ENCODE measurements at regions not wholly inside any gene's neighbourhood (a gene's known extent, or its start where the extent isn't known, plus 50 kb on each side); places are given as distances from the start of the nearest gene placed in this dataset.

GRCh38 chr2:142200062-142200461 lies 69.2 kb upstream of the LRP1B start:
- Mint-ChIP-seq H3K36me3 (ENCODE audit: insufficient read depth, unreplicated experiment) (no peaks in the 10 kb centered on the region), H3K4me1 (ENCODE audit: low read depth, unreplicated experiment) (no peaks in the 10 kb centered on the region), H3K4me3 (ENCODE audit: unreplicated experiment) (no peak overlapping the region), H3K27ac (ENCODE audit: unreplicated experiment) (no peak overlapping the region), H3K9me3 (ENCODE audit: unreplicated experiment) (no peaks in the 10 kb centered on the region), H3K27me3 (ENCODE audit: insufficient read depth, unreplicated experiment) (peaks cover 6% of the 10 kb centered on the region)
- Histone ChIP-seq H3K27me3 (replicated peaks; ENCODE audit: control insufficient read depth, insufficient read depth, low read length) (no peaks in the 10 kb centered on the region), H3K36me3 (ENCODE audit: control insufficient read depth, insufficient read depth, low read length) (no peaks in the 10 kb centered on the region), H3K4me3 (ENCODE audit: low read depth, low read length) (no peak overlapping the region), H3K9me3 (no peaks in the 10 kb centered on the region), H3K4me1 (no peaks in the 10 kb centered on the region)
- CTCF ChIA-PET, result no interaction called here
- no TSS peak for BruUV-seq (replicated peaks)
- POLR2A ChIA-PET, result no interaction called here
- intact Hi-C loops (cut with micrococcal nuclease; ENCODE audit: unreplicated experiment), result no loop called here
- no peak for DNase-seq
- TF ChIP-seq, protein P1, sequence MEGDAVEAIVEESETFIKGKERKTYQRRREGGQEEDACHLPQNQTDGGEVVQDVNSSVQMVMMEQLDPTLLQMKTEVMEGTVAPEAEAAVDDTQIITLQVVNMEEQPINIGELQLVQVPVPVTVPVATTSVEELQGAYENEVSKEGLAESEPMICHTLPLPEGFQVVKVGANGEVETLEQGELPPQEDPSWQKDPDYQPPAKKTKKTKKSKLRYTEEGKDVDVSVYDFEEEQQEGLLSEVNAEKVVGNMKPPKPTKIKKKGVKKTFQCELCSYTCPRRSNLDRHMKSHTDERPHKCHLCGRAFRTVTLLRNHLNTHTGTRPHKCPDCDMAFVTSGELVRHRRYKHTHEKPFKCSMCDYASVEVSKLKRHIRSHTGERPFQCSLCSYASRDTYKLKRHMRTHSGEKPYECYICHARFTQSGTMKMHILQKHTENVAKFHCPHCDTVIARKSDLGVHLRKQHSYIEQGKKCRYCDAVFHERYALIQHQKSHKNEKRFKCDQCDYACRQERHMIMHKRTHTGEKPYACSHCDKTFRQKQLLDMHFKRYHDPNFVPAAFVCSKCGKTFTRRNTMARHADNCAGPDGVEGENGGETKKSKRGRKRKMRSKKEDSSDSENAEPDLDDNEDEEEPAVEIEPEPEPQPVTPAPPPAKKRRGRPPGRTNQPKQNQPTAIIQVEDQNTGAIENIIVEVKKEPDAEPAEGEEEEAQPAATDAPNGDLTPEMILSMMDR (IDR thresholded peaks at IDR 0.05; ENCODE audit: insufficient read depth in 1 of 2, low read depth in 1 of 2, low read length in 1 of 2, severe bottlenecking in 1 of 2, unreplicated experiment in 1 of 2), result no peak

GRCh38 chr2:142199073-142199472 lies 68.3 kb upstream of the LRP1B start:
- no TSS peak for BruUV-seq (replicated peaks)
- H3K9me3 Mint-ChIP-seq (ENCODE audit: unreplicated experiment), result no peaks in the 10 kb centered on the region
- no peak overlapping the region for H3K27ac Mint-ChIP-seq (ENCODE audit: unreplicated experiment)
- no peaks in the 10 kb centered on the region for H3K36me3 Mint-ChIP-seq (ENCODE audit: insufficient read depth, unreplicated experiment)
- POLR2A ChIA-PET, result no interaction called here
- peaks cover 6% of the 10 kb centered on the region for H3K27me3 Mint-ChIP-seq (ENCODE audit: insufficient read depth, unreplicated experiment)
- TF ChIP-seq, protein P1 (IDR thresholded peaks at IDR 0.05; ENCODE audit: insufficient read depth in 1 of 2, low read depth in 1 of 2, low read length in 1 of 2, severe bottlenecking in 1 of 2, unreplicated experiment in 1 of 2), result no peak
- no peak for DNase-seq
- no peak overlapping the region for H3K4me3 Mint-ChIP-seq (ENCODE audit: unreplicated experiment)
- H3K27me3 ChIP-seq (replicated peaks; ENCODE audit: control insufficient read depth, insufficient read depth, low read length), result no peaks in the 10 kb centered on the region
- no peak overlapping the region for H3K4me3 ChIP-seq (ENCODE audit: low read depth, low read length)
- no peaks in the 10 kb centered on the region for H3K4me1 Mint-ChIP-seq (ENCODE audit: low read depth, unreplicated experiment)
- H3K36me3 ChIP-seq (ENCODE audit: control insufficient read depth, insufficient read depth, low read length), result no peaks in the 10 kb centered on the region
- CTCF ChIA-PET, result no interaction called here
- no peaks in the 10 kb centered on the region for H3K9me3 ChIP-seq
- intact Hi-C loops (cut with micrococcal nuclease; ENCODE audit: unreplicated experiment), result no loop called here
- no peaks in the 10 kb centered on the region for H3K4me1 ChIP-seq

DNA sequence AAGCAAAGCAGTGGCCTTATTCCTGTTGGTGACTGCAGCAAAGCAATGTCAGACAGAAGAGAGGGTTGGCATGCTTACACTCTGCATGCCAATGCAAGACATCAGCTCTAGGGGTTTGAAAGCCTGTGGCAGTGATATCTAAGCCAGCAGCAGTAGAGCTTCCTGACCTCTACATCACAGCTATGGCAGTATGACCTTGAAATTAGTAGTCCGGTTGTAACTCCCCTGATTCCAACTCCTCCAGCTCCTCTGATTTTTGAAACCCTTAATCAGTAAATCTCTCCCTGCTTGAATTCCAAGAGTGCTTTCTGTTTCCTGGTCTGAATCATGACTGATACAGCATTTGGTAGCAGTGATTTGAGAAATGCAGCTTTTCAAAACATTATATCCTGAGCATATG lies 60.0 kb upstream of the LRP1B start:
- Histone ChIP-seq H3K36me3 (ENCODE audit: control insufficient read depth, insufficient read depth, low read length) (no peaks in the 10 kb centered on the region), H3K4me1 (no peaks in the 10 kb centered on the region), H3K9me3 (no peaks in the 10 kb centered on the region), H3K27me3 (replicated peaks; ENCODE audit: control insufficient read depth, insufficient read depth, low read length) (no peaks in the 10 kb centered on the region), H3K4me3 (ENCODE audit: low read depth, low read length) (no peak overlapping the region)
- H3K36me3 Mint-ChIP-seq (ENCODE audit: insufficient read depth, unreplicated experiment), result no peaks in the 10 kb centered on the region
- H3K4me1 Mint-ChIP-seq (ENCODE audit: low read depth, unreplicated experiment), result no peaks in the 10 kb centered on the region
- no peak overlapping the region for H3K4me3 Mint-ChIP-seq (ENCODE audit: unreplicated experiment)
- no peak for DNase-seq
- ChIA-PET POLR2A (no interaction called here), CTCF (no interaction called here)
- BruUV-seq (replicated peaks), result no TSS peak
- H3K27ac Mint-ChIP-seq (ENCODE audit: unreplicated experiment), result no peak overlapping the region
- H3K27me3 Mint-ChIP-seq (ENCODE audit: insufficient read depth, unreplicated experiment), result no peaks in the 10 kb centered on the region
- intact Hi-C loops (cut with micrococcal nuclease; ENCODE audit: unreplicated experiment), result no loop called here
- TF ChIP-seq, protein P1 (IDR thresholded peaks at IDR 0.05; ENCODE audit: insufficient read depth in 1 of 2, low read depth in 1 of 2, low read length in 1 of 2, severe bottlenecking in 1 of 2, unreplicated experiment in 1 of 2), result no peak
- no peaks in the 10 kb centered on the region for H3K9me3 Mint-ChIP-seq (ENCODE audit: unreplicated experiment)

Data from Caco-2 (cell line).